ENCODE measurements at regions not wholly inside any gene's neighbourhood (a gene's known extent, or its start where the extent isn't known, plus 50 kb on each side); places are given as distances from the start of the nearest gene placed in this dataset.
A peak's percentile ranks its signal among the peaks of the same experiment; 100 is the strongest.

- no peak for TF ChIP-seq CTCF (conservative IDR thresholded peaks at IDR 0.05; ENCODE audit: low read depth, low read length)
- H3K4me3 ChIP-seq (ENCODE audit: low read depth, low read length), result no peak overlapping the region
- no peak for DNase-seq (ENCODE audit: low read depth)
Observed at GRCh38 chr3:156606729-156607128, 51.8 kb upstream of the SSR3 start.

DNA sequence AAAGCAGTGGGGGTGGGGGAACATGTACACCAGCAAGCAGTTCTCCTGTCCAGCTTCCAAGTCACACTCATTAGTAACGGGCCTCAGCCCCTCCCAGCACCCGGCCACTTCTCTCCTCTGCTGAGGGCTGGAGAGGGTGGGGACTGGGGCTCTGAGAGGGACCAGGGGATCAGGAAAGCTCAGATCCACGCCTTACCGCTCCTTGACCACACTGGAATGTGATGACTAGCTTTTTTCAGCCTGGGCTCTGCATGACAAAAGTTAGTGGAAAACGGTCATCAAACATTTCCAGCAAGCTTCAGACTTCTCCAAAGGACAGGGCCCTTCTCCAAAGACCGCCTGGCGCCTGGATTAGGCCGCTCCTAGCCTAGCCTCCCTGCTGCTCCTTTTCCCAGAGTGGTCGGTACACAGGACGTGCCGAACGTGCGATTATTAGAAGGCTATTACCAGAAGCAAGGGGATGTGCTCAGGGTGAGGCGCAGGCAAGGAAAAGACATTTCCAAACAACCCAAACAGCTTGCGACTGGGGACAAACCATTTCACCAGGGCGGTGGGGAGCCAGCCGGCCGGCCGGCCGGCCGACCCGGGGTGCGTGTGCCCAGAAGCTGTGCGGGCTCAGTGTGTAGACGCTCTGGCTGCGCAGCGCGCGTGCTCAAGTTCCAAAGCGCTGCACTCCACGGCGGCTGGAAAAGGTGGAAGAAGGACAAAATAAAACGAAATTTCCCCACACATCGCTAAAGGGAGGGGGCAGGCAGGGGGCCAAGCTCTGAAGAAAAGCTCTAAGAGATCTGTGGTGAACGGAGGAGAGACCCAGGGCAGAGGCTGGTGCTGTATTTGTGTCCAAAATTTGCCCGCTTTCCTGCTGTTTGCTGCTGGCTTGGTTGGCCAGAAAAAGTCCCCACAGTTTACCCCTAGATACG, 51.0 kb upstream of the SSR3 start:
- H3K4me3 ChIP-seq (ENCODE audit: low read depth, low read length), result peak overlapping the region; percentile 42
- TF ChIP-seq CTCF (conservative IDR thresholded peaks at IDR 0.05; ENCODE audit: low read depth, low read length), result no peak
- peak; percentile 76 for DNase-seq (ENCODE audit: low read depth)

- no peak for TF ChIP-seq CTCF (conservative IDR thresholded peaks at IDR 0.05; ENCODE audit: low read depth, low read length)
- DNase-seq (ENCODE audit: low read depth), result no peak
Observed at GRCh38 chr3:156604642-156605144, 49.8 kb upstream of the SSR3 start.

More at GRCh38 chr3:156604642-156605144, 49.8 kb upstream of the SSR3 start:
- H3K4me3 ChIP-seq (ENCODE audit: low read depth, low read length), result no peak overlapping the region

Measured in epithelial cell of proximal tubule (primary cell).